Memory B cell (primary cell): ENCODE measurements at regions not wholly inside any gene's neighbourhood (a gene's known extent, or its start where the extent isn't known, plus 50 kb on each side); places are given as distances from the start of the nearest gene placed in this dataset.

ENCODE experiments used
- ATAC-seq: fragments of 150-1000 bp; cut with Tn5 transposase; 2 replicates; pipeline ENCODE4 v1.10.0; 2021; ENCODE audit warnings: low read depth, mild to moderate bottlenecking, moderate library complexity
- DNase-seq, 2 donors: peaks; one replicate each; pipeline ENCODE4 v3.0.0; 2022; ENCODE audit warnings: low spot score in 2 of 2
- H3K27ac Mint-ChIP-seq: one replicate; pipeline ENCODE4 v1.8.0; 2022; ENCODE audit warnings: mild to moderate bottlenecking, moderate library complexity, mixed read lengths
- H3K27me3 Mint-ChIP-seq: one replicate; pipeline ENCODE4 v1.8.0; 2022; ENCODE audit warnings: mixed read lengths
- H3K36me3 Mint-ChIP-seq: one replicate; pipeline ENCODE4 v1.8.0; 2022; ENCODE audit warnings: mild to moderate bottlenecking, mixed read lengths
- H3K4me1 Mint-ChIP-seq: one replicate; pipeline ENCODE4 v1.8.0; 2022; ENCODE audit warnings: mixed read lengths
- H3K4me3 Mint-ChIP-seq: one replicate; pipeline ENCODE4 v1.8.0; 2022; ENCODE audit warnings: mild to moderate bottlenecking, moderate library complexity, mixed read lengths
- H3K9me3 Mint-ChIP-seq: one replicate; pipeline ENCODE4 v1.8.0; 2022; ENCODE audit warnings: mixed read lengths

DNA sequence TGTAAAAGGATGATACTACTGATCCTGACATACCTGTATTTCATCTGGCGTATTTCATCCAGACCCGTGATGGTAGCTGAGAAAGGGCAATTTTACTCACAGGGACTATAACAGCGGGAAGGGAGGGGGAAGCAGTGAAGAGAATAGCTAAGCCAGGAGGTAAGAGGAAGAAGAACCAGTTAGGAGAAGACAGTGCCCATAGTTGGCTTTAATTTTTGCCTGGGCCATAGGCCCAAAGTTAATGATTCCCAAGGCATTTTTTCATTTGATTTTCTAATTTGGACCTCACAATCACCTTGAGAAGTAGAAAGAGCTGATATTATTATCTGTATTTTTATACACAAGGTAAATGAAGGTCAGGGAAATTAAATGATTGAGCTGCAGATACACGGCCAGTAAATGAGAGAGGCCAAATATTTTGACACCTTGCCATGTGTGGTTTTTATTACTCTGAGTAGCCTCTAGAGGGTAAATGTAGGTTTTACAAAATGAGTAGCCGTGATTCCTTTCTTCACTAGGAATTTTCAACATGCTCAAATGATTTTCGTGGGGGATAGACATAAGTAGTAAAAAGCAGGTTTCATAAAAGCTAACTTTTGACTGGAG, 382.2 kb downstream of the FUT8 start:
- Mint-ChIP-seq H3K36me3 (no peaks in the 10 kb centered on the region), H3K4me1 (no peaks in the 10 kb centered on the region), H3K27me3 (no peaks in the 10 kb centered on the region), H3K27ac (no peak overlapping the region), H3K9me3 (no peaks in the 10 kb centered on the region), H3K4me3 (no peak overlapping the region)
- DNase-seq (no peak), ATAC-seq (no peak)

DNA sequence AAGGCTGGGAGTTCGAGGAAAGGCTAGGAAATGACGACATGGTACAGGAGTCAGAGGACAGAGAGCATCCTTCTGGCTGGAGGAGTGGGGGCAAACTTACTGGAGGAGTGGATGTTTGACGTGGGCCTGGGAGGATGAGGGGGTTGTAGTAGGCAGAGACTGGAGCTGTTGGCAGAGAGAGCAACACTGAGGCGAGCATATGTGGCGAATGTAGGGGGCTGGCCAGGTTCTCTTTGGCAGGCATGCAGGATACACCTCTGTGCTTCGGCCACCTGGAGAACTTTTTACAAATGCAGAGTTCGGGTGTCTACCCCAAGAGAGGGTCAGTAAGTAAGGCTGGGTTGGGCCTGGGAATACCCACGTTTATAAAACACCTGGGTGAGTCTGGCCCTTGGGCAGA, 385.7 kb downstream of the FUT8 start:
- ATAC-seq (no peak), DNase-seq (no peak)
- Mint-ChIP-seq H3K4me3 (no peak overlapping the region), H3K36me3 (peaks cover 4% of the 10 kb centered on the region), H3K9me3 (peaks cover 6% of the 10 kb centered on the region), H3K4me1 (no peaks in the 10 kb centered on the region), H3K27me3 (no peaks in the 10 kb centered on the region), H3K27ac (no peak overlapping the region)

DNA sequence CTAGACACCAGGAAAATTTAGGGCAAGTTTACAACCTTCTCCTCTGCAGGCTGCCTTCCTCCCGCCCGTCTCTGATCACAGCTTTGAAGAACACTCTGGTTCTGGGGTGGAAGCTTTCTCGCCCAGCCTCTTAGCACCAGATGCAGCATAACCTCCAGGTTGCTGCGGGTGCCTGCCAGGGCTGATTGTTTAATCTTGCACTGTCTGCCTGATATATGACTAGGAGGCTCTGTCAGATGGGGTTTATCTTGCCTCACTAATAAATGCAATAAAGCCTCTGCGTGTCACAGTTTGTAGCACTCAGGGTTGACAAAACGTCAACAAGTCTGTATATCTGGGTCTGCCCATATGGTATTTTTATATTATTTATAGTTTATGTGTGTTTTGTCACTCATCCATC, 388.2 kb downstream of the FUT8 start:
- H3K27me3 Mint-ChIP-seq = no peaks in the 10 kb centered on the region
- H3K27ac Mint-ChIP-seq = no peak overlapping the region
- DNase-seq (no peak), ATAC-seq (no peak)
- H3K36me3 Mint-ChIP-seq = peaks cover 4% of the 10 kb centered on the region
- peaks cover 6% of the 10 kb centered on the region for H3K9me3 Mint-ChIP-seq
- no peaks in the 10 kb centered on the region for H3K4me1 Mint-ChIP-seq
- H3K4me3 Mint-ChIP-seq = no peak overlapping the region

DNA sequence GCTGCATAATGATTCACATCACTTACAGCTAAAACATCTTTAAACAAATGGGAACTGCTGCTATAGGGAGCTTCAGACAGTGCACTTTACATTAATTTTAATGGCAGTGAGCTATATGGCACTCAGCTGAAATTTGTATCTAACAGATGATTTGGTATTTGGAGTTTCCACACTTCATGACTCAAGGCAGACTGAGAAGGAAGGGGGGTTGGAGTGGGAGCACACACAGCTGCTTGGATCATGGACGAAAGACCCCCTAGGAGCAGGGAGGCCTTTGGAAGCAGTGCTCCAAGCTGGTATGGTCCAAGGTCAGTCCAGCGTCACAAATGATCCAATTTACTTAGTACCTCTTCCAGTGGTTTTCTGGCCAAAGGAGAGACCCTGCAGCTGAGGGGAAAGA, 389.7 kb downstream of the FUT8 start:
- Mint-ChIP-seq H3K4me3 (no peak overlapping the region), H3K27ac (no peak overlapping the region), H3K4me1 (no peaks in the 10 kb centered on the region), H3K27me3 (no peaks in the 10 kb centered on the region), H3K9me3 (peaks cover 6% of the 10 kb centered on the region), H3K36me3 (peaks cover 4% of the 10 kb centered on the region)
- DNase-seq (no peak), ATAC-seq (no peak)

GRCh38 chr14:65803885-65804284, 391.4 kb downstream of the FUT8 start:
- ATAC-seq = no peak
- no peak overlapping the region for H3K27ac Mint-ChIP-seq
- H3K36me3 Mint-ChIP-seq = peaks cover 4% of the 10 kb centered on the region
- no peak overlapping the region for H3K4me3 Mint-ChIP-seq
- no peak for DNase-seq
- H3K27me3 Mint-ChIP-seq = no peaks in the 10 kb centered on the region
- no peaks in the 10 kb centered on the region for H3K4me1 Mint-ChIP-seq
- H3K9me3 Mint-ChIP-seq = peaks cover 6% of the 10 kb centered on the region

GRCh38 chr14:65804439-65805112, 392.0 kb downstream of the FUT8 start:
- Mint-ChIP-seq H3K4me1 (no peaks in the 10 kb centered on the region), H3K4me3 (no peak overlapping the region)
- ATAC-seq = no peak

GRCh38 chr14:65805113-65805473, 392.6 kb downstream of the FUT8 start:
- Mint-ChIP-seq H3K36me3 (peaks cover 6% of the 10 kb centered on the region), H3K27ac (no peak overlapping the region), H3K4me1 (no peaks in the 10 kb centered on the region), H3K4me3 (no peak overlapping the region), H3K27me3 (no peaks in the 10 kb centered on the region), H3K9me3 (peaks cover 8% of the 10 kb centered on the region)
- DNase-seq (no peak), ATAC-seq (no peak)

More at GRCh38 chr14:65804439-65805112, 392.0 kb downstream of the FUT8 start:
- Mint-ChIP-seq H3K27ac (no peak overlapping the region), H3K36me3 (peaks cover 4% of the 10 kb centered on the region), H3K9me3 (peaks cover 6% of the 10 kb centered on the region), H3K27me3 (no peaks in the 10 kb centered on the region)
- no peak for DNase-seq

DNA sequence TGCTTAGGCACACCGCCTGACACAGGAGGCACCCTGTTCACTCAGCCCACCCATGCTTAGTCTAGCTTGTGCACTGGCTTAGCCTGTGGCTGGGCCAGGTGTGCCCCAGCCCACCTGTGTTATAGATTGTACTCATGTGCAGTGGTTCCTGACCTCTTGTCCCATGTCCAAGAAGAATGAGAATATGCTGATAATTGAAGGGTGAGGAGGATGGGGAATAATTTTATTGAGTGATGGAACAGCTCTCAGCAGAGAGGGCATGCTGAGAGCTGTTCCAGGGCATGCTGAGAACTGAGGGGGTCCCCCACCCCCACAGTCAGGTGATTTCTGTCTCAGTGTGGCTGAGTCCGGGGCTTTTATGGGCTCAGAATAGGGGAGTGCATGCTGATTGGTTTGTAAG, 395.9 kb downstream of the FUT8 start:
- H3K36me3 Mint-ChIP-seq = peaks cover 2% of the 10 kb centered on the region
- H3K27me3 Mint-ChIP-seq = peaks cover 2% of the 10 kb centered on the region
- DNase-seq (no peak), ATAC-seq (no peak)
- H3K9me3 Mint-ChIP-seq = peaks cover 2% of the 10 kb centered on the region
- H3K4me1 Mint-ChIP-seq = no peaks in the 10 kb centered on the region
- H3K27ac Mint-ChIP-seq = no peak overlapping the region
- H3K4me3 Mint-ChIP-seq = no peak overlapping the region

DNA sequence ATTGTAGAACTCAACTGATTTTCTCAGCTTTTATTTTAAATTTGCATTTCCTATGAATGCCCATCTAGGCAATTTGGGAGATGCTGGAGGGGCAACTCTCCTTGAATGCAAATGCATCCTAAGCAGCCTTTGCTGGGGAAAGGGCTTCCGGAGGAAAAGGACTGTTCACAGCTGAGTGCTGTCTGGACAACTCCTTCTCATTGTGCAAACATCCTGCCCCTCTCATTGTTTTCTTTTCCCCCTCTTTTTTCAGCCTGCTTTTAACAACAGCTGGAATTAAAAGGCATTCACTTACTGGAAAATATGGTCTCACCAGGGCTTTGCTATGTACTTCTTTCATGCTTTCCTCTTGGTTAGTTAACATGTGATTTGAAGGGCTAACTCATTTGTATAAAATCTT, 397.8 kb downstream of the FUT8 start:
- Mint-ChIP-seq H3K4me3 (no peak overlapping the region), H3K36me3 (peaks cover 2% of the 10 kb centered on the region), H3K9me3 (peaks cover 2% of the 10 kb centered on the region), H3K27me3 (peaks cover 2% of the 10 kb centered on the region), H3K4me1 (no peaks in the 10 kb centered on the region), H3K27ac (no peak overlapping the region)
- no peak for ATAC-seq
- no peak for DNase-seq

- Mint-ChIP-seq H3K27me3 (peaks cover 2% of the 10 kb centered on the region), H3K36me3 (peaks cover 2% of the 10 kb centered on the region), H3K27ac (no peak overlapping the region), H3K4me1 (no peaks in the 10 kb centered on the region), H3K4me3 (no peak overlapping the region), H3K9me3 (peaks cover 2% of the 10 kb centered on the region)
- ATAC-seq = no peak
- no peak for DNase-seq
These were observed 401.3 kb downstream of the FUT8 start for GRCh38 chr14:65813760-65814384.

DNA sequence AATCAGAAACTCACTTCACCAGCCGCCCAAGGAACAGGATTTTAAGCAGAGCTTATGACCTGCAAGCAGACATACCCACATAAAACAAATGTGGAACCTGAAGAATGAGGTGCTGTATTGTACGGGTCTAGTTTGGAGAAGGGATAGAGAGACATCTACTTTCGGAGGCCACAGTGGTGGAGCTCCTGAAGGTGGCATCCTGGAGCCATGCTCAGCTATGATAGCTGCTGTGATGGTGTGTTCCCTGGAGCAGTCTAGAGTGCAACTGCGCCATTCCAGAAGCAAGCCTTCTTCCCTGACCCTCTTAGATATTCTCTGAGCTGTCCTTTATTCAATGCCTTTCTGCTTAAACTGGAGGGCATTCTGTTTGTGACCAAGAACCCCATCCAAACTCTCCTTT, 402.6 kb downstream of the FUT8 start:
- DNase-seq (no peak), ATAC-seq (no peak)
- H3K4me1 Mint-ChIP-seq = no peaks in the 10 kb centered on the region
- no peak overlapping the region for H3K27ac Mint-ChIP-seq
- H3K9me3 Mint-ChIP-seq = no peaks in the 10 kb centered on the region
- no peak overlapping the region for H3K4me3 Mint-ChIP-seq
- no peaks in the 10 kb centered on the region for H3K36me3 Mint-ChIP-seq
- H3K27me3 Mint-ChIP-seq = peaks cover 2% of the 10 kb centered on the region

GRCh38 chr14:65817011-65817410, 404.5 kb downstream of the FUT8 start:
- no peaks in the 10 kb centered on the region for H3K27me3 Mint-ChIP-seq
- no peaks in the 10 kb centered on the region for H3K4me1 Mint-ChIP-seq
- H3K4me3 Mint-ChIP-seq = no peak overlapping the region
- H3K9me3 Mint-ChIP-seq = no peaks in the 10 kb centered on the region
- ATAC-seq (no peak), DNase-seq (no peak)
- H3K27ac Mint-ChIP-seq = no peak overlapping the region
- H3K36me3 Mint-ChIP-seq = no peaks in the 10 kb centered on the region

DNA sequence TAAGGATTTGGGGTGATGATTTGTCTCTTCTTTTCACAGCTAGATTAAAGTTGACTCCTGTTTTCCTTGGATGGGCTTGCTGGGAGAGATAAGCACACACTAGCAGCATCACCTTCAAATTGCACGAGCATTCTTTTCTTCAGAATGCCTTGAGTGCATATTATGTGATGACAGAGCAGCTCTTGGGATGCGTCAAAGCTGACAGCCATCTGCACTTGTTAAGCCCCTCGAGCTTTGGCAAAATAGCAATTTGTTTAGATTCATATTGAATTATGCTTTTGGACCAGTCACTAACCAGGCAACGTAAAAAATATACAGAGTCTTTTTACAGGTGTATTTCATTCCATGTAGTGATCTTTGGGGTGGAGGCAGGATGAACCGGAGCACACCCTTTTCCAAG, 407.0 kb downstream of the FUT8 start:
- peaks cover under 1% of the 10 kb centered on the region for H3K4me1 Mint-ChIP-seq
- no peaks in the 10 kb centered on the region for H3K27me3 Mint-ChIP-seq
- H3K27ac Mint-ChIP-seq = no peak overlapping the region
- DNase-seq = no peak
- H3K4me3 Mint-ChIP-seq = no peak overlapping the region
- no peaks in the 10 kb centered on the region for H3K9me3 Mint-ChIP-seq
- ATAC-seq = no peak
- no peaks in the 10 kb centered on the region for H3K36me3 Mint-ChIP-seq

DNA sequence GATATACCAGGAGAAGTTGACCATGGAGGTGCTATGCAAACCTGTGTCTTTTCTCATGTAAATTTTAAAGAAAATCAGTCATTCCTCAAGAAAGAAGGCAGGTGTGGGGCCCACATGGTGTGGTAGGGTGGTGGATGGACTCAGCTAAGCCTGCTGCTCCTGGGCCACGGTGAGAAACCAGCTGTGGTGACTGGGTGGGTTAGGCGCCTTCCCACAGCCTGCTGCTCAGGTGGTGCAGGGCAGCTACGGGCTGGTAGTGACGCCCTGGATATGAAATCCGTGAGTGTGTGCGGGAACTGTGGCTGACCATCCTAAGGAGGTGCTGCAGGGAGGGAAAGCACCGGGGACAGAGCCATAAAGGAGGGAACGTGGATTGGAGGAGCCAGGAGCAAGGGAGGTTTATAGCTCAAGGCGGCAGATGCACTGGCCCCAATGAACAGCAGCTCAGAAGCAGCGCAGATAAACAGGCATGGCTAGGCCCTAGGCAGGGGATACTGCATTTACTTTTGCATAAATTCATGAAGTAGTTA, 408.8 kb downstream of the FUT8 start:
- Mint-ChIP-seq H3K4me1 (peaks cover 4% of the 10 kb centered on the region), H3K27ac (no peak overlapping the region), H3K36me3 (no peaks in the 10 kb centered on the region), H3K27me3 (no peaks in the 10 kb centered on the region), H3K4me3 (no peak overlapping the region), H3K9me3 (no peaks in the 10 kb centered on the region)
- DNase-seq (no peak), ATAC-seq (no peak)
